ENCODE measurements at regions not wholly inside any gene's neighbourhood (a gene's known extent, or its start where the extent isn't known, plus 50 kb on each side); places are given as distances from the start of the nearest gene placed in this dataset.

GRCh38 chr11:119920666-119921387 lies 191.8 kb upstream of the NECTIN1 start:
- no peaks in the 10 kb centered on the region for H3K4me1 ChIP-seq
- H3K27me3 ChIP-seq (ENCODE audit: low read depth), result peaks cover 46% of the 10 kb centered on the region
- no peaks in the 10 kb centered on the region for H3K9me3 ChIP-seq
- H3K36me3 ChIP-seq (replicated peaks), result no peaks in the 10 kb centered on the region
- DNase-seq (ENCODE audit: low spot score in 2 of 2), result no peak
- in situ Hi-C loops (cut with MboI; ENCODE audit: low sequenced_read_pairs), result no loop called here
- H3K4me3 ChIP-seq, result no peak overlapping the region

GRCh38 chr11:119919656-119920055 lies 190.7 kb upstream of the NECTIN1 start:
- DNase-seq (ENCODE audit: low spot score in 2 of 2), result no peak
- H3K4me1 ChIP-seq, result no peaks in the 10 kb centered on the region
- H3K4me3 ChIP-seq, result no peak overlapping the region
- H3K36me3 ChIP-seq (replicated peaks), result no peaks in the 10 kb centered on the region
- peaks cover 43% of the 10 kb centered on the region for H3K27me3 ChIP-seq (ENCODE audit: low read depth)
- H3K9me3 ChIP-seq, result no peaks in the 10 kb centered on the region
- in situ Hi-C loops (cut with MboI; ENCODE audit: low sequenced_read_pairs), result no loop called here

GRCh38 chr11:119918347-119918746 lies 189.3 kb upstream of the NECTIN1 start:
- Histone ChIP-seq H3K4me1 (no peaks in the 10 kb centered on the region), H3K36me3 (replicated peaks) (no peaks in the 10 kb centered on the region), H3K27me3 (ENCODE audit: low read depth) (peaks cover 43% of the 10 kb centered on the region), H3K9me3 (no peaks in the 10 kb centered on the region), H3K4me3 (no peak overlapping the region)
- in situ Hi-C loops (cut with MboI; ENCODE audit: low sequenced_read_pairs), result no loop called here
- no peak for DNase-seq (ENCODE audit: low spot score in 2 of 2)

- H3K4me1 ChIP-seq, result no peaks in the 10 kb centered on the region
- peaks cover 35% of the 10 kb centered on the region for H3K27me3 ChIP-seq (ENCODE audit: low read depth)
- H3K4me3 ChIP-seq, result no peak overlapping the region
- in situ Hi-C loops (cut with MboI; ENCODE audit: low sequenced_read_pairs), result no loop called here
- H3K9me3 ChIP-seq, result no peaks in the 10 kb centered on the region
- no peaks in the 10 kb centered on the region for H3K36me3 ChIP-seq (replicated peaks)
- DNase-seq (ENCODE audit: low spot score in 2 of 2), result no peak
These were observed 187.6 kb upstream of the NECTIN1 start for GRCh38 chr11:119916568-119916967.

GRCh38 chr11:119912229-119912628 lies 183.2 kb upstream of the NECTIN1 start:
- no peak for DNase-seq (ENCODE audit: low spot score in 2 of 2)
- Histone ChIP-seq H3K36me3 (replicated peaks) (no peaks in the 10 kb centered on the region), H3K4me3 (no peak overlapping the region), H3K9me3 (no peaks in the 10 kb centered on the region), H3K4me1 (no peaks in the 10 kb centered on the region), H3K27me3 (ENCODE audit: low read depth) (peaks cover 9% of the 10 kb centered on the region; the same call in 1 of the 2 replicates)
- in situ Hi-C loops (cut with MboI; ENCODE audit: low sequenced_read_pairs), result no loop called here

- peaks cover 9% of the 10 kb centered on the region; the same call in 1 of the 2 replicates for H3K27me3 ChIP-seq (ENCODE audit: low read depth)
- H3K4me3 ChIP-seq, result no peak overlapping the region
- no peak for DNase-seq (ENCODE audit: low spot score in 2 of 2)
- H3K9me3 ChIP-seq, result no peaks in the 10 kb centered on the region
- no peaks in the 10 kb centered on the region for H3K4me1 ChIP-seq
- no peaks in the 10 kb centered on the region for H3K36me3 ChIP-seq (replicated peaks)
- in situ Hi-C loops (cut with MboI; ENCODE audit: low sequenced_read_pairs), result no loop called here
These were observed 181.7 kb upstream of the NECTIN1 start for GRCh38 chr11:119910650-119911049.

- Histone ChIP-seq H3K4me3 (no peak overlapping the region), H3K36me3 (replicated peaks) (no peaks in the 10 kb centered on the region), H3K9me3 (no peaks in the 10 kb centered on the region), H3K27me3 (ENCODE audit: low read depth) (peaks cover 9% of the 10 kb centered on the region; the same call in 1 of the 2 replicates), H3K4me1 (no peaks in the 10 kb centered on the region)
- in situ Hi-C loops (cut with MboI; ENCODE audit: low sequenced_read_pairs), result no loop called here
- no peak for DNase-seq (ENCODE audit: low spot score in 2 of 2)
These were observed 181.1 kb upstream of the NECTIN1 start for GRCh38 chr11:119910051-119910450.

GRCh38 chr11:119909495-119909894 lies 180.5 kb upstream of the NECTIN1 start:
- in situ Hi-C loops (cut with MboI; ENCODE audit: low sequenced_read_pairs), result no loop called here
- no peak for DNase-seq (ENCODE audit: low spot score in 2 of 2)
- Histone ChIP-seq H3K4me3 (no peak overlapping the region), H3K9me3 (no peaks in the 10 kb centered on the region), H3K36me3 (replicated peaks) (no peaks in the 10 kb centered on the region), H3K27me3 (ENCODE audit: low read depth) (peaks cover 9% of the 10 kb centered on the region; the same call in 1 of the 2 replicates), H3K4me1 (no peaks in the 10 kb centered on the region)

- H3K4me1 ChIP-seq, result no peaks in the 10 kb centered on the region
- no peaks in the 10 kb centered on the region for H3K36me3 ChIP-seq (replicated peaks)
- in situ Hi-C loops (cut with MboI; ENCODE audit: low sequenced_read_pairs), result no loop called here
- no peaks in the 10 kb centered on the region for H3K9me3 ChIP-seq
- DNase-seq (ENCODE audit: low spot score in 2 of 2), result no peak
- H3K27me3 ChIP-seq (ENCODE audit: low read depth), result peaks cover 9% of the 10 kb centered on the region; the same call in 1 of the 2 replicates
- no peak overlapping the region for H3K4me3 ChIP-seq
These were observed 180.1 kb upstream of the NECTIN1 start for GRCh38 chr11:119909077-119909476.

- H3K4me1 ChIP-seq, result no peaks in the 10 kb centered on the region
- in situ Hi-C loops (cut with MboI; ENCODE audit: low sequenced_read_pairs), result no loop called here
- H3K4me3 ChIP-seq, result no peak overlapping the region
- H3K27me3 ChIP-seq (ENCODE audit: low read depth), result peaks cover 9% of the 10 kb centered on the region; the same call in 1 of the 2 replicates
- H3K36me3 ChIP-seq (replicated peaks), result no peaks in the 10 kb centered on the region
- no peak for DNase-seq (ENCODE audit: low spot score in 2 of 2)
- H3K9me3 ChIP-seq, result no peaks in the 10 kb centered on the region
These were observed 179.5 kb upstream of the NECTIN1 start for GRCh38 chr11:119908573-119908904.

- H3K27me3 ChIP-seq (ENCODE audit: low read depth), result peaks cover 9% of the 10 kb centered on the region; the same call in 1 of the 2 replicates
- H3K9me3 ChIP-seq, result no peaks in the 10 kb centered on the region
- no peak for DNase-seq (ENCODE audit: low spot score in 2 of 2)
- in situ Hi-C loops (cut with MboI; ENCODE audit: low sequenced_read_pairs), result no loop called here
- no peaks in the 10 kb centered on the region for H3K36me3 ChIP-seq (replicated peaks)
- no peaks in the 10 kb centered on the region for H3K4me1 ChIP-seq
- no peak overlapping the region for H3K4me3 ChIP-seq
These were observed 179.0 kb upstream of the NECTIN1 start for GRCh38 chr11:119907878-119908572.

- Histone ChIP-seq H3K4me1 (no peaks in the 10 kb centered on the region), H3K27me3 (ENCODE audit: low read depth) (peaks cover 9% of the 10 kb centered on the region; the same call in 1 of the 2 replicates), H3K9me3 (no peaks in the 10 kb centered on the region), H3K4me3 (no peak overlapping the region), H3K36me3 (replicated peaks) (no peaks in the 10 kb centered on the region)
- no peak for DNase-seq (ENCODE audit: low spot score in 2 of 2)
- in situ Hi-C loops (cut with MboI; ENCODE audit: low sequenced_read_pairs), result no loop called here
These were observed 178.3 kb upstream of the NECTIN1 start for GRCh38 chr11:119907122-119907851.

GRCh38 chr11:119906376-119906775 lies 177.4 kb upstream of the NECTIN1 start:
- H3K36me3 ChIP-seq (replicated peaks), result no peaks in the 10 kb centered on the region
- H3K4me1 ChIP-seq, result no peaks in the 10 kb centered on the region
- H3K4me3 ChIP-seq, result no peak overlapping the region
- peaks cover 9% of the 10 kb centered on the region; the same call in 1 of the 2 replicates for H3K27me3 ChIP-seq (ENCODE audit: low read depth)
- DNase-seq (ENCODE audit: low spot score in 2 of 2), result no peak
- no peaks in the 10 kb centered on the region for H3K9me3 ChIP-seq
- in situ Hi-C loops (cut with MboI; ENCODE audit: low sequenced_read_pairs), result no loop called here

GRCh38 chr11:119905162-119905561 lies 176.2 kb upstream of the NECTIN1 start:
- peaks cover 9% of the 10 kb centered on the region; the same call in 1 of the 2 replicates for H3K27me3 ChIP-seq (ENCODE audit: low read depth)
- H3K4me1 ChIP-seq, result no peaks in the 10 kb centered on the region
- no peak overlapping the region for H3K4me3 ChIP-seq
- in situ Hi-C loops (cut with MboI; ENCODE audit: low sequenced_read_pairs), result no loop called here
- DNase-seq (ENCODE audit: low spot score in 2 of 2), result no peak
- no peaks in the 10 kb centered on the region for H3K36me3 ChIP-seq (replicated peaks)
- H3K9me3 ChIP-seq, result no peaks in the 10 kb centered on the region

Measured in HAP-1 (cell line).